GM19372 (cell line): ENCODE measurements at regions not wholly inside any gene's neighbourhood (a gene's known extent, or its start where the extent isn't known, plus 50 kb on each side); places are given as distances from the start of the nearest gene placed in this dataset.

ENCODE experiments used
- ATAC-seq: cut with Tn5 transposase; IDR thresholded peaks from one replicate; pipeline ENCODE4 v1.9.1; 2021; ENCODE audit warnings: mild to moderate bottlenecking, low read depth, moderate library complexity; ENCODE audit not compliant: unreplicated experiment

DNA sequence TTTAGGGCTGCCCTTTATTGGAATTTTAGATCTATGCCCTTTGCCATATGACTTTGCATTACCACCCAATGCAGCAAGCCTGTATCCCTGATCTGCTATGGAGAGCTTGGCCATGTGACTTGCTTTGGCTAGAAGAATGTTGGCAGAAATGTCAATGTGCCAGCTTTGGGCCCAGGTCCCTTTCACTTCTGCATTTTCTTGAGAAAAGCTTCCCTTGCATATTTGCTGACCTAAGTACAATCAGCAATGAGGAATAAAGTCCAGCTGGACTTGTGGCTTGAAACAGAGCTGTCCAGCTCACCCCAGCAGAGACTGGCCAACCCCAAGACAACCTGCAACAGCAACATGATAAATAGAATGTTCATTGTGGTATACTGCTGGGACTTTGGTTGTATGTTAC, 135.9 kb downstream of the PAH start:
- ATAC-seq = no peak

DNA sequence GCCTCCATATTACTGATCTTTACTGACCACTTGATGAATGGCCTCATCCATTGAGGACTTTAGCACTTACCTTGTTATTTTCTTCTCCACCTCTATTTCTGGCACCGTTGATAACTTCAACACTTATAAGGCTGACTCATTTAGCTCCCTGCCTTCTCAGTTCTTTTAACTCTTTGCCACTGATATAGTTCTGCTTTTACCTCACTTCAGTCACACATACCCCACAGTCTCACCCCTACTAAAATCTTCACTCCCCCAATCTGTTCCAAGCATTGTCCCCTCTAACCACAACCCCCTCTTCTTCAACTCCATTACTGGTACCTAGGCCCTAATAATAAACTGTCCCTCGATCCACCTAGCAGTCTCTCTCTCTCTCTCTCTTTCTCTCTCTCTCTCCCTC, 141.0 kb downstream of the PAH start:
- no peak for ATAC-seq

DNA sequence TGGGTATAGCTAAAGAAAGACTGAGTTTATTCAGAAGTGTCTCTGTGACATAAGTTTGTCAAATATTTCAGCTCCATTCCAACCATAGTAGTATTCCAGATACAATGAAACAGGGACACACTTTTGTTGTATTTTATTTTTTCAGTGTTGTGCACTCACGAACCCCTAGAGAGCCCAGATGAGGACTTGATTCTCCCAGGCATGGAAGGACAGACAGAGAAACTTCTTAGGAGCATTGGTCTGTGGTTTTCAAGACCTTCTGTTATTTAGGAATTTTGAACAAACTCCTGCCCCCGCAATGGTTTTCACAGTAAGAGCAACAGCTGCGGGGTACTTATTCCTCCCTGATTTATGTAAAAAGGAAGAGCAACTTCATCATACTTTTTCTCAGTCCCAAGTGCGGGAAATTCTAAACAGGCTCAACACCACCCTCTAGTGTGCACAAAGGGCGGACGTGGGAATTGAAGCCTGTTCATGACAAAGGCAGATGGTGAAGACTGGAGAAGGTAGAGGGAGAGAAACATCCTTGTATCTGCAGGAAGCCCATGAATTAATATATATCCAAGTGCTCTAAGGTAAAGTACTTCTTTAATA, 147.6 kb downstream of the PAH start:
- peak; percentile 54 for ATAC-seq

DNA sequence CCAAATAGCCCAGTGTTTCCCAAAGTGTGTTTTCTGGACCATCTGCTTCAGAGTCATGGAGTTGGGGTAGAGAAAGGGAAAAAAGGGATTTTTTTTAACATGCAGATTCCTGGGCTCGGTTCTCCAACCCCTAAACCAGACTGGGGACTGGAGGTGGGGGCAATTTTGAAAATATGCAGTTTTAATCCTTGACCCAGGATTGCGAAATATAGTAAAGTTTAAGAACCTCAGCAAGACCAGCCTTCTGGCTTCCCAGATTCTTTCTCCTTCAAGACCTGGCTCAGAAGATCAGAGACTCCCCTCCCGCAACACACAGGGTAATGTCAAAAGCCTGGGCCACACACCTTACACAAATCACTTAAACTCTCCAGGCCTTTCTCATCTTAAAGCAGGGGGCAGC, 150.1 kb downstream of the PAH start:
- ATAC-seq = no peak

DNA sequence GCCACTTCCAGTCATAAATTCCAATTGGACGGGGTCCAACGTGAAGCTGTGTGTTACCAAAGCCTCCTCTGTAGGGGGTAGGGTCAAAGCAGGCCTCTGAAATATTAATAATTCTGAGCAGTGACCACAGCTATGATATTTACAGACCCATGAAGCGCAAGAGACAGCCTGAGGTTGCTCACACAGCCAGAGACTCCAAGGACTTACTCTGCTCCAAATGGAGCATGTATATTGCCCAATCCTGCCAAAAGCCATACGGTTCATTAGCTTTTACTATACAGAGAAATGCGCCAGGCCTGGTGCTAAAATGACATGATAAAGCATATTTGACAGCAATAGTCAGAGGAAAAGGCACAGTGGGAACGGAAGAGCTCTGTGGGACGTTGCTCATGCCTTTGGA, 151.3 kb downstream of the PAH start:
- no peak for ATAC-seq

DNA sequence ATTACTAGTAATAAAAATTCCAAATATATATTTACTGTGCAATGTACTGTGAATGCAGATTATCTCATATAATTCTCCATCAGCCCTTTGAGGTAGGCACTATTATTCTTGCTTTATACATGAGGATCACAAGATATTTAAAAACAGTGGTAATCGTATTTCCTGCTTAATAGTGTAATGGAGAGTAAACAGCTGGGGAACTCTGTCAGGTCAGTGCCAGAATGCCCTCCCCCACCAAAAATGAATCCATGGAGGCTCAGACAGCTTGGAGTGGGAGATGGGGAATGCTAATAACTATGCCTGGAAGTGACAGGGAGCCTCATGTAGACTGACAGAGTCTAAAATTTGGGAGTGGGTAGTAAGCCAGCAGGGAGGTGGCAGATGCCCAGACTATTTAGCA, 153.6 kb downstream of the PAH start:
- no peak for ATAC-seq

DNA sequence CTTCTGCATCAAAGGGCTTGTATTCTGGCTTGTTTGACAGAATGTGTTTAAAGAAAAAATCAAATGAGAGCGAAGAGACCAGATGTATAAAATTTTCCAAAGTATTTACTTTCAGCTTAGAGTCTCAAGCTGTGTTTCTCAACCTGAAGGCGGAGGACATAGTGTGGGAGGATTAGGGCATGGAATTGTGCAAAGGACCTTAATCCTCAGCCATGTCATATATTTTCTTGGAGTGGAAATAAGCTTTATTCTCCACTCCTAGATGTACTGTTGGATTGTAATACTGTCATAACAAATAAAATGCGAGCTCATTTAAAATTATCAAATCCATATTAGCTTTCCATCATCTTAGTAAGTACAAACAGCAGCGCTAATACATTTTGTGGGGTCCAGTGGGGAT, 154.0 kb downstream of the PAH start:
- no peak for ATAC-seq

DNA sequence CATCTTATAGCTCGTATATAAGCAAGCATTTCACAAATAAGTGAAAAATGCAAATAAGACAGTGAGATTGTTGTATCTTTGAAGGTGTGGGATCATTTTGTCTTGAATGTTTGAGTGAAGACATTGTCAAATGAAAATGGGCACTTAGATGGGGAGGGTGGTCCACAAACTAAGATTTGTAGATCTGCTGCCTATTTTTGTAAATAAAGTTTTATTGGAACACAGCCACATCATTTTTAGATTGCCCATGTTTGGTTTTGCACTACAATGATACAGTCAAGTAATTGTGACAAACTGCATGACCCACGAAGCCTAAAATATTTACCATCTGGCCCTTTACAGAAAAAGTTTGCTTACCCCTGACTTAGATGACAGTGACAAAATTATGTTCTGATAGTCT, 156.7 kb downstream of the PAH start:
- no peak for ATAC-seq

DNA sequence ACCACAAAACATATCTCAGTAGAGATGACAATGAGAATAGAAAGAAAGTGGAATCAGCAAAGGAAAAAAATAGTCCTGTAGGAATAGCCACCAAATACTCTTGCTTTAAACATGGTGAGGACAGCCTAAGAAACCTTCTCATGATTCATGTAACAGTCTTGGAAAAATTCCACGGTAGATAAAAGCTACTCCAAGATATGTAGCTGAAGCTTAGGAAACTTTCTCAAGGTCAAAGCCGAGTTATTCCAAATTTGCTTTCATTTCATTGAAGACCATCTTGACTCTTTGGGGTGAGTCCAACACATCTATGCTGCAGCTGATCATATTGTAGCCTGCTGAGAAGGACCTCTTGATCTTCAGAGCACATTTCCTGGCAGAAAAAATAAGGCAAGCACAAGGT, 157.6 kb downstream of the PAH start:
- no peak for ATAC-seq

DNA sequence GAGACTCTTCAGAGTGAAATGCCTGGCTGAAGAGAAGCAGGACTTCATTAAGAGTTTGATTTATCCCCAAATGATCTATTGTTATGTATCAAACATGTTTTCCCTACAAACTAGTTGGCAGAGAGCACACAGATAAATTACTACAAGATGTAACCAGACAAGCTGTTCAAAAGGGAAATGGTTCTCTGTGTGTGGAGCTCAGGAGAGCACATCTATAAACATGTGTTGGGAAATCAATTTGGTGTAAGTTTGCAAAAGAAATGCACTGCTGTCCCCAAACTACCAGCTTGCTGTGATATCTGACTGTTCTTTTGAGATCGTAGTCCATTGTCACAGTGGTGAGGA, 159.2 kb downstream of the PAH start:
- ATAC-seq = no peak

DNA sequence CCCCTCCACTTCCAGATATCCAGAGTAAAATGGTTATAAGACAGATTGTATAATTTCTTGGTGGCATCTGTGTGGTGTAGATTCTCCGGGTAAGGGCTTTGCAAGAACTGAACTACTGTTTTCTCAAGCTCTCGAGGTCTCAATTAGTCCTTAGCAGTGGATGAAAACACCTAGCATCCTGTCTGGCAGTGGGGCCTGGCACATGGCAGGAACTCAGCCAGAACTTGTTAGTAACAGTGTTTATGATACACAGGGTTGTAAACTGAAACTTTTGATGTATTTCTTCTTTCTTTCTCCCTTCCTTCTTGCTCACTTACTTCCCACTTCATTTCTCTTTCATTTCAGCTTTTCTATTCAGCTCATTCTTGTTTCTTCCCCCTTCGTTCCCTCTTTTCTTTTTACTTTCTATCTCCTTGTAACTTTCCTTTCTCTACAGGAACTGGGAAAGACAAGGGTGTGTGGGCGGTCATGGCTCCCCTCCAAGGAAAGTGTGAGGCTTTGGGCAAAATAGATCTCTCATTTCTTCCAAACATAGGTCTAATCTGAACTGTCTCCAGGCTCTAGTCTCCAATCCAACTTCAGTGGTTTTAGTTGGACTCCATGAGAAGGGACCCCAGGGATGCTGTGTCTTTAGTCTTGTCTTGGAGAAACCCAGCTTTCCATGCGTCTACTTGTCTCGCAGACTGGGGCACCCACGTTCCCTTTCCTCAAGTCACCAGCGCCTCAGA, 159.7 kb downstream of the PAH start:
- ATAC-seq = no peak

DNA sequence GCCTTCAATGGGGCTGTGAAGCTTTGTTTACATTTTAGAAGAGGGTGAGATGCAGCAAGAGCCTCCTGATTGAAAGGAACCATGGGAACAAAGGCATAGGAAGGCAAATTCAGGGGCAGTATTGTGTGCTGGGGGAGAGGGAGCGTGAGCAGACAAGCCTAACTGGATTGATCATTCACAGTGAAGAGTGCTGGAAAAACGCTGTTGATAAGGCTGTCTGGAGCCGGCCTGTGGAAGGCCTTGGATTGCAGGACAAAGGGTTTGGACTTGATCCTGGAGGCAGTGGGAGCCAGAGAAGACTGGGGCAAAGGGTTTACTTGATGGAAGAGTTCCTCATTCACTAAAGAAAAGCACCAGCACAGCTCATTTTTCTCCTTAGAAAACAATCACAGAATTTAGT, 160.5 kb downstream of the PAH start:
- no peak for ATAC-seq

DNA sequence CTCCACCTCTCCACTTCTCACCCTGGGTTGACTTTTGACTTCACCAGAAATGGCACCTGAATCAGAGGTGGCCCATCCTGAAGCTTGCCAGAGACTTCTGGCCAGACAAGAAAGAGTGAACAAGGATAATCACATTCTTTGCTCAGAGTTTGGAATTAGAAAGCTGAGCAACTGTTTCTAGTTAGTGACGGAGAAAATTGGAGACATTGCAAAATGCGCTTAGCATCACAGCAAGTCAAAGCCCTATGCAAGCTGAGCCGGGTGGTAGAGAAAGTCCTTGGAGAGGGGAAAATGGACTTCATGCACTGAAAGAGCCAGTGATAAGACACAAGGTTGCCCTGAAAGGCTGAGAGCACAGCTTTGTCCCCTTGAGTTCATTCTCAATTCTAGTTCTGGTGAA, 161.8 kb downstream of the PAH start:
- ATAC-seq = no peak

DNA sequence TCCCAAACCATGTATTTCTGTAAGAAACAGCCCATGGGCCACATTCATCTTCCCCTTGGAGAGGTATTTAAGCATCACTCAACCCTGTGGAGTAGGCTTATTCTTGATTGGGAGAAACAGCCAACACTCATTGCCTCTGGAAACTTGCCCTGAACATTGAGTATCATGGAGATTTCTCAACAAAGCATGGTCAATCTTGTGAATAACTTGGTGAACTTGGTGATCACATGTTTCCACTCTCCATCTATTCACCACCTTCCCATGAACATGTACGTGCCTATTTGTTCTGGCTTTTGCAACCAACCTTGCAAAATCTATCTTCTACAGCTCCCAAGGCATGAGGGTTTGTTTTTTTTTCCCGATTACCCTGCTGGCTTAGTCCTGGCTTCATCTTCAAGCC, 163.2 kb downstream of the PAH start:
- no peak for ATAC-seq

DNA sequence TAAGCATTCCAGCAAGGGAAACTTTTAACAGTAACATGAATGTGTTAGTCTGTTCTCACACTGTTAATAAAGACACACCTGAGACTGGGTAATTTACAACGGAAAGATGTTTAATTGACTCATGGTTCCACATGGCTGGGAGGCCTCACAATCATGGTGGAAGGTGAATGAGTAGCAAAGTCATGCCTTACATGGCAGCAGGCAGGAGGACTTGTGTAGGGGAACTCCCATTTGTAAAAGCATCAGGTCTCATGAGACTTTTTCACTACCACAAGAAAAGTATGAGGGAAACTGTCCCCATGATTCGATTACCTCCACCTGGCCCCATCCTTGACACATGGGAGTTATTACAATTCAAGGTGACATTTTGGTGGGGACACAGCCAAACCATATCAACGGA, 168.3 kb downstream of the PAH start:
- no peak for ATAC-seq

DNA sequence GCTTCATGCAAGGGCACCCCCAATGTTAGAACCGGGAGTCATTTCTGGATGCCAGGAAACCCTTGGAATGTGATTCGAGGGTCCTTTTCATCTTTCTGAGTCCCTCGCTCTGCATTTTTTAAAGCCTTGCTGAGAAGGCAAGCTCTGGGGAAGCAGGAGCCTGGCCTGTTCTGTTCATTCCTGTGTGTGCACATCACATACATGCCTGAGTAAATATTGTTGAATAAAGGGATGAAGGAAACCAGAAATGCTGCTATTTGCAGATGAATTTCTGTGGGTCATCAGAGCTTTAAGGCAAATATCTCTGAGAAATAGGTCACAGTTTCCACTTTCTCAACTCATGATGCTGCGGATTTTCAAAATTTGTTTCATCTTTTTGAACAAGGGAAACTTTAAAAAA, 170.1 kb downstream of the PAH start:
- no peak for ATAC-seq

DNA sequence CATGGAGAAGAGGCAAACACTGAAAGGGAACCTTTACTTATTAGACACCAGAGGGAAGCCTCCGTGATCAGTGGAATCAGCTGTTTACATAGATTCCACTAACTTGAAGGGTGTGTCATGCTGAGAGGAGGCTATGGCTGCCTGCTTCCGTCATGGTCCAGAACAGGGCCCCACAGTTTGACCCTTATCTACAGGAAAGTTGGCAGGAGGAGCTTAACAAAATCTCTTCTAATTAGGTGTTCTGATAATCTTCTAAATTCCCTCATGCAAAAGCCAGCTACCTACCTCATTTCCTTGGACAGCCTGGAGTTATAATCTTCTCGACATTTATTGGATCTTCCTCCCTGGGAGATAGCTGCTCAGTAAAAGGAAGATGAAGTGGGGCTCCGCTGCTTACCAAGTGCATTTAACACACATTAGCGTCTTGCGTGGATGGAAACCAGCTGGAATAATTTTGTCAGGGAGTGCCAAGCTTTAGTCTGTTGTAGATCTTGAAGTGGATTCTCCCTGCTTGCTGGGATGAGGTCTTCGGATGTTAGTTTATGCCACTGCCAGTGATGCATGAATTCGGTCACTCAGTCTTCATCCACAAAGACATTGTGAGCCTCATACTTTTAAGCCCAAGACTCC, 171.0 kb downstream of the PAH start:
- no peak for ATAC-seq

DNA sequence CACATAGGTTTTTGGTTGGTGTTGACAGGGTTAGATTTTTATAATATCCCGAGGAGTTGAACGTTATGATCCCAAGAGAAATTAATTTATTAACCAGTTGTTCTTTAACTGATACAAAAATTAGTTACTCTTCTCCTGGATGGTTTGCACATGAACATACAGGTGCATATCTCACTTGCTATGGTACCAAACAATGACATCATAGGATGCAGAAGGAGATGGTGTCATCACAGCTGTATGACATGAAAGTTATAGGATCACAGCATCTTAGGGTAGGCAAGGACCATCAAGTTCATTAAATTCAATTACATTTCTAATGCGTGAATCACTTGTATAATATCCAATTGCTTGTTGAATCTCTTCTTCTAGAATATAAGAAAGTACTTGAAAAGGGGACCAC, 175.8 kb downstream of the PAH start:
- no peak for ATAC-seq

DNA sequence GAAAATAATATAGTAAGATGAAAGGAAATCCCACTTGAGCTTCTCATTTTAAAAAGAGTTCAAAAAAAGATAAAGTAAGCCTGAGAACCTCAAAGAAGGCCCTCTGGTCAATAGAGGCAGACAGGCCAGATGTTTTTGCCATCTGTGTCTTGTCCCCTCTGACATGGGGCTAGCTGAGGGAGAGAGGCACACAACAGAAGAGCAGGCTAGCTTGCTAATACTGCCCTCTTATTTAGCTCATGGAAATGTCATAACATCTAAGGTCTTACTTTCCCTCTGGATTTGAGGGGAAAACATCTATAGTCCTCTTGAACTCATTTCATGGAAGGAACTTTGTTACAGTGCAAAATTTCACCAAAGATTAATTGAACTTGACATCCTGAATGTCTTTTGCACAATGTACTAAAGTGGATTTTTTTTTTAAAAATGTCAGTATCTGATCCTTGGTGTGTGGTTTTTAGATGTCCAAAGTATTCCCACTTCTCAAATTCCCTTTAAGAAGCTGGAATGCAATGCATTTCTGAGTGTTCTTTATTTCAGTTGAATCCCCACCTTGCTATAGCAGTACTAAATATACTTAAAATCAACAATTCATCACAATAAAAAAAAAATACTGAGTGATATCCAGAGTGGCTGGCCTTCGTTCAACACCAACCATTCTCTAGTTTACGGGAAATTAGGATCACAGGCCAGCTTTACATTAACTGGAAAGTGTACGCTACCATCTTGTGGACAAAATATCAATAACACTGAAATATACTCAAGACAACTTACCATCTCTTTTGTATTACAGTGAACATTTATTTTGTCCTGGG, 176.7 kb downstream of the PAH start:
- no peak for ATAC-seq

DNA sequence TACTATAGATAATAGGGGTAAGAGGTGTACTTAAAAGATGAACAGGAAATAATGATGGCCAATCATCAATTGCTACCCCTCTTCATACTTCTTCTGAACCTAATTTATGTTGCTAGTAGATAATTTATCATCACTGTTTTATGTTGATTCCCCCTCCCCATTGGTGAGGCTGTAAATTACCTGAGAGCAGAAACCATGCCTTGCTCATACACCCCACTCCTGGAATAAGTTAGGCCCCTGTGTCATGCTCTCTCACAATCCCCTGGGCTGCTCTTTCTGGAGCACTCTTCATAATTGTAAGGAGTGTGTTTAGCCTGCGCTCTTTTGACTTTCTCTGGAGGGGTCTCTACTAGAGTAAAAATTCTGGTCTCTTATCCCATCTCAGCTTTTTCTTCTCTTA, 180.7 kb downstream of the PAH start:
- ATAC-seq = no peak

DNA sequence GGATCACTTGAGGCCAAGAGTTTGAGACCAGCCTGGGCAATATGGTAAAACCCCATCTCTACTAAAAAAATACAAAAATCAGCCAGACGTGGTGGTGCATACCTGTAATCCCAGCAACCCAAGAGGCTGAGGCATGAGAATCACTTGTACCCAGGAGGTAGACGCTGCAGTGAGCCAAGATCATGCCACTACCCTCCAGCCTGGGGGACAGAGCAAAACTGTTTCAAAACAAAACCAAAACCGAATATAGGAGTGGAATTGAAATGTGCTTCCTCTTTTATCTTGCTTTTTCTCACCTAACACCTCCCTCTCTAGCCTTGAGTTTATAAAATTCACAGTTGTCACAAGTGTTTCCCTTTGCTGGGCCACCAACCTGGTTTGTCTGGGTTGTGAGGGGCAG, 181.9 kb downstream of the PAH start:
- peak; percentile 97 for ATAC-seq

DNA sequence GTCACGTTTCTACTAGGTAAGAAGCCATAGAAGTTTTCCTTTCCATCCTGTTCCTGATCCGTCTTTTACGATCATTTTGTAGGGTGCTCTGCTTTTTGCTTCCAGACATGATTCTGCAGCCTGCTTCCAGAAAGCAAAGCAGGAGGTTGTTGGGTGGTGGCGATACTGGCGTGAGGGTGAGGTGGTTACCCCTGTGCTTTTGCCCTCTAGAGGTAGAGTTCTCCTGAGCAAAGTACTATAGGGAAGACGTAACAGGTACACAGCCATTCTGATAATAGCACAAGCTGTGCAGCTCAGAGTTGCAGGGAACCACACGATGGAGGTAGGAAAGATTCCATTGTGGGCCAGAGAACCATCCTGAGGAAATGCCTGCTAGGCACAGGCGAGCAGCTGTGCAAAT, 186.0 kb downstream of the PAH start:
- ATAC-seq = no peak
